Prostate gland (tissue), 2 donors: ENCODE measurements at regions not wholly inside any gene's neighbourhood (a gene's known extent, or its start where the extent isn't known, plus 50 kb on each side); places are given as distances from the start of the nearest gene placed in this dataset.

Source experiments
- POLR2A ChIP-seq: fragments of 450-650 bp; IDR thresholded peaks from one replicate; pipeline ENCODE4 v1.6.1; 2016; ENCODE audit warnings: antibody characterized with exemption, mild to moderate bottlenecking
- TF ChIP-seq, protein P1 (sequence below), 4 experiments: fragments of 200-600 bp in 2 of 4; fragments of 450-650 bp in 2 of 4; sonication (generic) in 2 of 4; IDR thresholded peaks; 1 replicate in 3 of 4; 2 replicates in 1 of 4; pipeline ENCODE4 v1.5.1; 2016 to 2019; ENCODE audit warnings: antibody characterized with exemption in 4 of 4, mild to moderate bottlenecking in 2 of 4, moderate library complexity in 2 of 4

DNA sequence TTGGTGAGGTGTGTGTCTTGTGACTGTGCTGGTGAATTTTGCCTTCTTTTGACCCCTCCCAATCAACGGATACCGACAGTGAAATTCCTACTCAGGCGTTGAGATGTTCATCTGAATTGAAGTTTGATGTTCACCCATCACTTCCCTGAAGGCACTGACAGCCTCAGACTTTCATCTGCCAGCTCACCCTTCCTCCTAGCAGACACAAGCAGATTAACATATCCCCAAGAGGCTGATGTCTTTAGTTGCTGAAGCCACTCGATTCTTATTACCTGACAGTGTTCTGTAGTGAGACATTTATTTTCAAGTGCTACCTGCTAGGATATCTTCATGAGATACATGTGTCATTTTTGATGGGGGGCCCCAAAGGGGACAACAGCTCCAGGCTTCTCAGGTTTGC, 1330.1 kb upstream of the PIK3C3 start:
- TF ChIP-seq POLR2A, result no peak
- TF ChIP-seq, protein P1, sequence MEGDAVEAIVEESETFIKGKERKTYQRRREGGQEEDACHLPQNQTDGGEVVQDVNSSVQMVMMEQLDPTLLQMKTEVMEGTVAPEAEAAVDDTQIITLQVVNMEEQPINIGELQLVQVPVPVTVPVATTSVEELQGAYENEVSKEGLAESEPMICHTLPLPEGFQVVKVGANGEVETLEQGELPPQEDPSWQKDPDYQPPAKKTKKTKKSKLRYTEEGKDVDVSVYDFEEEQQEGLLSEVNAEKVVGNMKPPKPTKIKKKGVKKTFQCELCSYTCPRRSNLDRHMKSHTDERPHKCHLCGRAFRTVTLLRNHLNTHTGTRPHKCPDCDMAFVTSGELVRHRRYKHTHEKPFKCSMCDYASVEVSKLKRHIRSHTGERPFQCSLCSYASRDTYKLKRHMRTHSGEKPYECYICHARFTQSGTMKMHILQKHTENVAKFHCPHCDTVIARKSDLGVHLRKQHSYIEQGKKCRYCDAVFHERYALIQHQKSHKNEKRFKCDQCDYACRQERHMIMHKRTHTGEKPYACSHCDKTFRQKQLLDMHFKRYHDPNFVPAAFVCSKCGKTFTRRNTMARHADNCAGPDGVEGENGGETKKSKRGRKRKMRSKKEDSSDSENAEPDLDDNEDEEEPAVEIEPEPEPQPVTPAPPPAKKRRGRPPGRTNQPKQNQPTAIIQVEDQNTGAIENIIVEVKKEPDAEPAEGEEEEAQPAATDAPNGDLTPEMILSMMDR (IDR thresholded peaks at IDR 0.05), result no peak
